Trophoblast cell (in vitro differentiated cells and primary cell): ENCODE measurements at regions not wholly inside any gene's neighbourhood (a gene's known extent, or its start where the extent isn't known, plus 50 kb on each side); places are given as distances from the start of the nearest gene placed in this dataset.

Experiments used
- DNase-seq, 2 donors: peaks; one replicate each; pipeline ENCODE4 v3.0.0-alpha.2; 2016
- H2AFZ ChIP-seq: 2 replicates; pipeline ENCODE4 v1.6.1; 2013; ENCODE audit warnings: low read length, moderate library complexity, mild to moderate bottlenecking; ENCODE audit not compliant: insufficient read depth, poor library complexity
- H2AK5ac ChIP-seq: 2 replicates; pipeline ENCODE4 v1.6.1; 2013; ENCODE audit warnings: mild to moderate bottlenecking, low read length
- H2BK120ac ChIP-seq: 2 replicates; pipeline ENCODE4 v1.6.1; 2013; ENCODE audit warnings: low read length, mild to moderate bottlenecking, moderate library complexity; ENCODE audit not compliant: insufficient read depth, poor library complexity
- H2BK12ac ChIP-seq: 2 replicates; pipeline ENCODE4 v1.6.1; 2013; ENCODE audit warnings: mild to moderate bottlenecking, low read length, moderate library complexity
- H2BK5ac ChIP-seq: 2 replicates; pipeline ENCODE4 v1.6.1; 2013; ENCODE audit warnings: low read length, low read depth, moderate library complexity, mild to moderate bottlenecking; ENCODE audit not compliant: poor library complexity
- H3K14ac ChIP-seq: 2 replicates; pipeline ENCODE4 v1.6.1; 2013; ENCODE audit warnings: mild to moderate bottlenecking, low read length
- H3K18ac ChIP-seq: 2 replicates; pipeline ENCODE4 v1.6.1; 2013; ENCODE audit warnings: mild to moderate bottlenecking, low read length
- H3K23ac ChIP-seq: 2 replicates; pipeline ENCODE4 v1.6.1; 2013; ENCODE audit warnings: low read length
- H3K27ac ChIP-seq: 2 replicates; pipeline ENCODE4 v1.5.1; 2013; ENCODE audit warnings: low read depth, mild to moderate bottlenecking, inconsistent platforms, low read length, moderate library complexity
- H3K27me3 ChIP-seq: 2 replicates; pipeline ENCODE4 v1.6.1; 2013; ENCODE audit warnings: inconsistent platforms, mild to moderate bottlenecking, low read length, moderate library complexity; ENCODE audit not compliant: insufficient read depth
- H3K36me3 ChIP-seq, 2 experiments: 1 replicate in 1 of 2; 2 replicates in 1 of 2; pipeline ENCODE4 v1.6.1; 2013; ENCODE audit warnings: low read length in 2 of 2, mild to moderate bottlenecking in 2 of 2, moderate library complexity in 1 of 2; ENCODE audit not compliant: insufficient read depth in 2 of 2, control insufficient read depth in 1 of 2
- H3K4ac ChIP-seq: 2 replicates; pipeline ENCODE4 v1.6.1; 2013; ENCODE audit warnings: low read depth, mild to moderate bottlenecking, low read length, moderate library complexity
- H3K4me1 ChIP-seq, 2 experiments: 1 replicate in 1 of 2; 2 replicates in 1 of 2; pipeline ENCODE4 v1.6.1; 2013; ENCODE audit warnings: low read length in 2 of 2, mild to moderate bottlenecking in 2 of 2, moderate library complexity in 1 of 2; ENCODE audit not compliant: insufficient read depth in 2 of 2, control insufficient read depth in 1 of 2
- H3K4me2 ChIP-seq: 2 replicates; pipeline ENCODE4 v1.6.1; 2013; ENCODE audit warnings: inconsistent platforms, mild to moderate bottlenecking, low read length, moderate library complexity
- H3K4me3 ChIP-seq: 2 replicates; pipeline ENCODE4 v1.5.1; 2013; ENCODE audit warnings: mild to moderate bottlenecking, low read depth, low read length, inconsistent platforms
- H3K79me1 ChIP-seq: one replicate; pipeline ENCODE4 v1.6.1; 2013; ENCODE audit warnings: low read length
- H3K79me2 ChIP-seq: 2 replicates; pipeline ENCODE4 v1.6.1; 2013; ENCODE audit warnings: low read length, mild to moderate bottlenecking; ENCODE audit not compliant: control insufficient read depth, insufficient read depth, poor library complexity
- H3K9ac ChIP-seq: 2 replicates; pipeline ENCODE4 v1.6.1; 2013; ENCODE audit warnings: mild to moderate bottlenecking, low read length
- H3K9me3 ChIP-seq: 2 replicates; pipeline ENCODE4 v1.6.1; 2013; ENCODE audit warnings: low read depth, mild to moderate bottlenecking, control low read depth, inconsistent platforms, low read length; ENCODE audit not compliant: insufficient read depth
- H4K12ac ChIP-seq: 2 replicates; pipeline ENCODE4 v1.6.1; 2013; ENCODE audit warnings: low read depth, mild to moderate bottlenecking, low read length, moderate library complexity
- H4K8ac ChIP-seq: 2 replicates; pipeline ENCODE4 v1.6.1; 2013; ENCODE audit warnings: low read depth, mild to moderate bottlenecking, low read length, moderate library complexity
- H4K91ac ChIP-seq: one replicate; pipeline ENCODE4 v1.6.1; 2013; ENCODE audit warnings: low read depth, mild to moderate bottlenecking, low read length, moderate library complexity
- WGBS: extraction: QIAGEN DNeasy Blood & Tissue Kit; methylation state at CpG from one replicate; pipeline ENCODE4 v1.1.7; 2013; ENCODE audit warnings: missing lambda C conversion rate; ENCODE audit not compliant: insufficient read length, insufficient coverage; ENCODE audit errors: extremely low coverage; 5-methylcytosine and 5-hydroxymethylcytosine counted together

DNA sequence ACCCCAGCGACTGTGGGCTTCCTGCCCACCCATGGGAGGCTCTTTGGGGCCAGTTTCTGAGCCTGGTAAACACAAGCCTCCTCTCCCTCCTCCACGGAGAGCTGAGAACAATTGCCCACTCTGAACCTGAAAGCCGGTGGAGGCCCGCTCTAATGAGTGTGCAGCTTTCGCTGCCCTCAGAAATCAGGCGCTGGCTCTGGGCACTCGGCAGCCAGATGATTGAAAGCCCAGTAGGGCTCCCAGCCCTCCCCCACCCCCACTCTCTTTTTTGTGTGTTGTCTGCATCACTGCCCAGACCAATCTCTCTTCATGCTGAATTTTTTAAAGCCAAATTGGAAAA is 438.9 kb downstream of the RPS24 start:
- H3K18ac ChIP-seq = peak overlapping the region; percentile 73
- H2AFZ ChIP-seq = no peak overlapping the region
- peak overlapping the region; percentile 58 for H3K14ac ChIP-seq
- peak overlapping the region; percentile 46 for H2BK12ac ChIP-seq
- peak overlapping the region; percentile 93 for H3K27ac ChIP-seq
- peaks cover 29% of the 10 kb centered on the region for H3K79me1 ChIP-seq
- WGBS = no CpG with 5 or more reads among the region's 7 CpGs
- H3K36me3 ChIP-seq = no peaks in the 10 kb centered on the region
- peaks cover 7% of the 10 kb centered on the region for H3K79me2 ChIP-seq
- H4K91ac ChIP-seq = peak overlapping the region; percentile 90
- no peak overlapping the region for H4K12ac ChIP-seq
- H3K4me2 ChIP-seq = peak overlapping the region; percentile 8
- peak overlapping the region; percentile 99 for H2BK5ac ChIP-seq
- H3K4ac ChIP-seq = peak overlapping the region; percentile 19
- no peak overlapping the region for H3K9ac ChIP-seq
- peaks cover 13 to 16% of the 10 kb centered on the region in 2 experiments for H3K4me1 ChIP-seq
- H4K8ac ChIP-seq = peak overlapping the region; percentile 68
- no peak overlapping the region for H3K4me3 ChIP-seq
- DNase-seq = no peak
- H3K27me3 ChIP-seq = no peaks in the 10 kb centered on the region
- peak overlapping the region; percentile 95 for H2BK120ac ChIP-seq
- no peaks in the 10 kb centered on the region for H3K9me3 ChIP-seq
- no peak overlapping the region for H3K23ac ChIP-seq
- no peak overlapping the region for H2AK5ac ChIP-seq

DNA sequence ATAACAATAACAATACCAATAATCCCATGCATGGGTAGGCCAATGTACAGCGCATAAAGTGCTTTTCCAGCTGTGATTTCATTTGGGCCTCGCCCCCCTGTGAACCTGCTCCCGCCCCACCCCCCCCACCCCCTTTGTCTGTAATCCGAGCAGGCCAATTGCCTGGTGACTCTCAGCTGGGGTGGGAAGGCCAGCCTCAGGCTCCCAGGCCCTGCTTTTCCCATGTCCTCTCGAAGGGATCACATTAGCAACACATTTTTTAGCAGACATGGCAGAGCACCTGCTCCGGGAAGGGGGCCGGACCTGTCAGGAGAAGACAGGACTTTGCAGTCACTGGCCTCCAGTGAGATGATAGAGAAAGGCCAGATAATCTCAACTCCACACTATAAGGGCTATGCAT is 439.3 kb downstream of the RPS24 start:
- H3K9me3 ChIP-seq = no peaks in the 10 kb centered on the region

DNA sequence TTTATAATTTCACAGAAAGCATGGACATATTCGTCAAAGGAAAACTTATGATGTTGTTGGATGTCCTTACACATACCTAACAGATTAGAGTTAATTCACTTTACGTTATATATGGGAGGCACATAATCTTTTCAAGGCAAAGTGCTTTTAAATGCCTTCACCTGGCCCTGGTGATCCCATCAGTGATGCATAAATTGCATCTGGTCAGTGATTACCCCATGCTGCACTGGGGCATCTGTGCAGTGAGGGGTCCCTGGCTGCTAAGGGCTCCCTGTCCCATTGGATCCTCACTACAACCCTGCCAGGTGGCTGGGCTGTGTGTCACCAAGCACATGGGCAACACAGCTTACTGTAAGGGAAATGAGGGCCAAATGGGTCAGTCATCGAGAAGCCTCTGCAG is 441.1 kb downstream of the RPS24 start:
- no peak overlapping the region for H3K23ac ChIP-seq
- H3K4me3 ChIP-seq = no peak overlapping the region
- no peak overlapping the region for H3K4me2 ChIP-seq
- H4K8ac ChIP-seq = no peak overlapping the region
- H3K27me3 ChIP-seq = no peaks in the 10 kb centered on the region
- peaks cover 13 to 16% of the 10 kb centered on the region in 2 experiments for H3K4me1 ChIP-seq
- H2AK5ac ChIP-seq = peak overlapping the region; percentile 51
- peak overlapping the region; percentile 19 for H3K14ac ChIP-seq
- peaks cover 29% of the 10 kb centered on the region for H3K79me1 ChIP-seq
- no peak overlapping the region for H4K12ac ChIP-seq
- peak overlapping the region; percentile 42 for H2BK12ac ChIP-seq
- H3K9me3 ChIP-seq = no peaks in the 10 kb centered on the region
- no peaks in the 10 kb centered on the region for H3K36me3 ChIP-seq
- H2BK120ac ChIP-seq = no peak overlapping the region
- H3K18ac ChIP-seq = peak overlapping the region; percentile 31
- WGBS = no CpG with 5 or more reads among the region's 3 CpGs
- H3K27ac ChIP-seq = no peak overlapping the region
- H2AFZ ChIP-seq = no peak overlapping the region
- DNase-seq = no peak
- H4K91ac ChIP-seq = peak overlapping the region; percentile 36
- no peak overlapping the region for H2BK5ac ChIP-seq
- H3K4ac ChIP-seq = no peak overlapping the region
- H3K9ac ChIP-seq = no peak overlapping the region
- H3K79me2 ChIP-seq = peaks cover 7% of the 10 kb centered on the region

More for the DNA sequence above, 439.3 kb downstream of the RPS24 start:
- WGBS = no CpG with 5 or more reads among the region's 7 CpGs
- Histone ChIP-seq H2BK12ac (peak overlapping the region; percentile 45), H4K91ac (peak overlapping the region; percentile 90), H3K9ac (no peak overlapping the region), H3K4me3 (no peak overlapping the region), H3K14ac (peak overlapping the region; percentile 14), H2BK120ac (peak overlapping the region; percentile 61), H3K36me3 (no peaks in the 10 kb centered on the region), H3K79me2 (peaks cover 7% of the 10 kb centered on the region), H3K4me2 (no peak overlapping the region), H4K12ac (no peak overlapping the region), H4K8ac (no peak overlapping the region), H2BK5ac (peak overlapping the region; percentile 75), H3K27ac (peak overlapping the region; percentile 46), H3K27me3 (no peaks in the 10 kb centered on the region), H2AK5ac (peak overlapping the region; percentile 19), H3K4ac (no peak overlapping the region), H3K23ac (no peak overlapping the region), H3K18ac (peak overlapping the region; percentile 37), H2AFZ (peak overlapping the region; percentile 23), H3K79me1 (peaks cover 29% of the 10 kb centered on the region), H3K4me1 (peaks cover 13 to 16% of the 10 kb centered on the region in 2 experiments)
- DNase-seq = no peak

DNA sequence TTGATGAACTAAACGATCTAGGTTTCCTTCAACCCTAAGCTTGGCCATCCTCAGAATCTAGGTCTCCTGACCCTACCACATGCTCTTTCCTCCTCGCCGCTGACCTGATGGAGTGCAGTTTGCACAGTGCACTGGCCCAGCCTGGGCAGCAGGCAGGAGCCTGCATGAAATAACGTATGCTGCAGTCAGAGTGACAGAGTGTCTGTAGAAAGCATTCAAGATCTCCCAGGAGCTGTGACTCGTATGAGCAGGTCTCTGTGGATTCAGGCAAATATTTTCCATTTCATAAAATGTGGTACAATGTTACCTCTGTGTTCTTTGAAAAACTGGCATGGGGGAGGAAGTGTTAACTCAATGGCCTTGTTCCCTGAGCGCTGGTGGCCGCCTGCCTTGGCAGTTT is 441.8 kb downstream of the RPS24 start:
- Histone ChIP-seq H3K4me2 (no peak overlapping the region), H3K18ac (peak overlapping the region; percentile 16), H3K79me2 (peaks cover 7% of the 10 kb centered on the region), H3K4me3 (no peak overlapping the region), H3K4ac (no peak overlapping the region), H2BK5ac (no peak overlapping the region), H3K23ac (no peak overlapping the region), H4K12ac (no peak overlapping the region), H2AK5ac (peak overlapping the region; percentile 25), H3K9ac (no peak overlapping the region), H2AFZ (no peak overlapping the region), H3K14ac (no peak overlapping the region), H3K27ac (no peak overlapping the region), H3K9me3 (no peaks in the 10 kb centered on the region), H4K91ac (peak overlapping the region; percentile 59), H4K8ac (no peak overlapping the region), H3K36me3 (no peaks in the 10 kb centered on the region), H2BK12ac (peak overlapping the region; percentile 53), H3K4me1 (peaks cover 13 to 16% of the 10 kb centered on the region in 2 experiments), H3K79me1 (peaks cover 24% of the 10 kb centered on the region), H3K27me3 (no peaks in the 10 kb centered on the region), H2BK120ac (peak overlapping the region; percentile 40)
- no CpG with 5 or more reads among the region's 7 CpGs for WGBS
- no peak for DNase-seq
